Thoracic aorta (tissue), 2 donors: ENCODE measurements at regions not wholly inside any gene's neighbourhood (a gene's known extent, or its start where the extent isn't known, plus 50 kb on each side); places are given as distances from the start of the nearest gene placed in this dataset.

Experiments used
- ATAC-seq: fragments of 150-250 bp; one replicate; pipeline ENCODE4 v1.8.0; 2017; ENCODE audit warnings: low read depth; ENCODE audit not compliant: insufficient number of reproducible peaks, low FRiP score
- DNase-seq: peaks from one replicate; pipeline ENCODE4 v3.0.0-alpha.2; 2020; ENCODE audit warnings: low spot score
- H3K27ac ChIP-seq, 2 donors: fragments of 200-600 bp; sonication (generic); 1 replicate in 1 of 2; 2 replicates in 1 of 2; pipeline ENCODE4 v1.5.1; 2016; ENCODE audit warnings: mild to moderate bottlenecking in 2 of 2, moderate library complexity in 2 of 2
- H3K27me3 ChIP-seq: fragments of 200-600 bp; sonication (generic); replicated peaks from 2 replicates; pipeline ENCODE4 v1.6.0; 2016; ENCODE audit warnings: mild to moderate bottlenecking; ENCODE audit not compliant: insufficient read depth
- H3K36me3 ChIP-seq: fragments of 200-600 bp; sonication (generic); one replicate; pipeline ENCODE4 v1.5.1; 2016
- H3K4me1 ChIP-seq, 2 donors: fragments of 200-600 bp; sonication (generic); 1 replicate in 1 of 2; 2 replicates in 1 of 2; pipeline versions ENCODE4 v1.5.1 to v1.6.0; 2016; ENCODE audit warnings: low read depth in 2 of 2, mild to moderate bottlenecking in 1 of 2; ENCODE audit not compliant: control insufficient read depth in 1 of 2
- H3K4me3 ChIP-seq: fragments of 200-600 bp; sonication (generic); 2 replicates; pipeline ENCODE4 v1.5.1; 2016; ENCODE audit warnings: mild to moderate bottlenecking
- H3K9me3 ChIP-seq: fragments of 200-600 bp; sonication (generic); 2 replicates; pipeline ENCODE4 v1.5.1; 2016
- TF ChIP-seq, protein P1 (sequence below): fragments of 200-600 bp; sonication (generic); IDR thresholded peaks from one replicate; pipeline ENCODE4 v1.5.1; 2019; ENCODE audit warnings: antibody characterized with exemption

DNA sequence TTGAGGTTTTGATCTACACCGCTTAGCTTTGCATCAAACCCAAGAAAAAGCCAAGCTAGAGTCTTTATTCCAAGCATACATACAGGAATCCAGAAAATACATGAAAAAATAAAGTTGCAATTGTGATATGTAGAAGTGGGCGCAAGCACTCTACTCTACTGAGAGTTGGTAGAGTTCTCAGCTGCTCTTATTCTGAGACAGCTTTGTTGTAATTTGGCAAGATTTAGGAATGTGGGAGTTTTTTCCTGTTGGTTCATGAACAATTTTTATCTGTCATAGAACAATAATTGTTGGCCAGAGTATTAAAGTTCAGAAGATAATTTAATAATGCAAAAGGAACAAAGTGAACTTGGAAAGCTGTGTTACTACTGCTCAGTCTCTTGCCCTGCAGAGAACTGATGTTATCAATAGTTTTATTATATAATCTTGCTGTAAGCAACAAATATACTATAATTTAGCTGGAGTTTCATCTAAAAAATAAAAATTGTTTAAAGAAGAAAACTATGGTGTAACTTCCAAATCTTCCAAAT lies 302.0 kb upstream of the RND3 start:
- ATAC-seq: no peak

DNA sequence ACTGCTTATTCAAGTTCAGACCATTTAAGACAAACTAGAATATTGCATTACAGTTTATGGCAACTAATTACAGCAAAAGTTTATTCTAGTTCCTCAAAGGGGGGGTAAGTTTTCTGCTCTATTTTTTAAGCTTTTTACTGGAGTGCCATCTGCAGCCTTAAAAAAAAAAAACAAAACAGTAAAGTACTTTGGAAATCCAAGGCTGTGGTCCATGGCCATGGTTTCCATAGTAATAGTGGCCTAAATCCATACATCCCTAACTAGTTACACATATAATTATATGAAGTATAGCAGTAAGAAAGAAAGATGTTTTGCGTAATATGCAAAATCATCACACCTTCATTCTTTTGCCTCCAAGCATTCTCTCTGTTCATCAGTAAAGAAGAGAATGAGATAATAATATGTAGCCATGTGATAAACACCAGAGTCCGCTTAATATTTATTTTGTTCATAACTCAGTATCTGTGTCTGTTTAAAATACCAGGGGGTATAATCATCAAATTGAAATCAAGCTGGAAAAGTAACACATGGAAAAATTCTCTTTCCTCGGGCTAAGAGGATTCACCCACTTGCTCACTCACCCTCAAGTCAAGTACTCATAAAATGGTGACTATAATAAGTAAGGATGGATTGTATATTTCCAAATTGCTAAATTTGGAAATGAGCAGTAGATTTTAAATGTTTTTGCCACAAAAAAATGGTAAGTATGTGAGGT lies 301.1 kb upstream of the RND3 start:
- no peak overlapping the region for H3K4me3 ChIP-seq
- TF ChIP-seq, protein P1, sequence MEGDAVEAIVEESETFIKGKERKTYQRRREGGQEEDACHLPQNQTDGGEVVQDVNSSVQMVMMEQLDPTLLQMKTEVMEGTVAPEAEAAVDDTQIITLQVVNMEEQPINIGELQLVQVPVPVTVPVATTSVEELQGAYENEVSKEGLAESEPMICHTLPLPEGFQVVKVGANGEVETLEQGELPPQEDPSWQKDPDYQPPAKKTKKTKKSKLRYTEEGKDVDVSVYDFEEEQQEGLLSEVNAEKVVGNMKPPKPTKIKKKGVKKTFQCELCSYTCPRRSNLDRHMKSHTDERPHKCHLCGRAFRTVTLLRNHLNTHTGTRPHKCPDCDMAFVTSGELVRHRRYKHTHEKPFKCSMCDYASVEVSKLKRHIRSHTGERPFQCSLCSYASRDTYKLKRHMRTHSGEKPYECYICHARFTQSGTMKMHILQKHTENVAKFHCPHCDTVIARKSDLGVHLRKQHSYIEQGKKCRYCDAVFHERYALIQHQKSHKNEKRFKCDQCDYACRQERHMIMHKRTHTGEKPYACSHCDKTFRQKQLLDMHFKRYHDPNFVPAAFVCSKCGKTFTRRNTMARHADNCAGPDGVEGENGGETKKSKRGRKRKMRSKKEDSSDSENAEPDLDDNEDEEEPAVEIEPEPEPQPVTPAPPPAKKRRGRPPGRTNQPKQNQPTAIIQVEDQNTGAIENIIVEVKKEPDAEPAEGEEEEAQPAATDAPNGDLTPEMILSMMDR: no peak

More for the DNA sequence above, 302.0 kb upstream of the RND3 start:
- H3K27me3 ChIP-seq: no peaks in the 10 kb centered on the region
- TF ChIP-seq, protein P1: no peak
- peaks cover 7% of the 10 kb centered on the region for H3K9me3 ChIP-seq
- no peak for DNase-seq
- H3K4me3 ChIP-seq: no peak overlapping the region
- no peaks in the 10 kb centered on the region for H3K4me1 ChIP-seq
- H3K36me3 ChIP-seq: no peaks in the 10 kb centered on the region
- no peak overlapping the region for H3K27ac ChIP-seq

DNA sequence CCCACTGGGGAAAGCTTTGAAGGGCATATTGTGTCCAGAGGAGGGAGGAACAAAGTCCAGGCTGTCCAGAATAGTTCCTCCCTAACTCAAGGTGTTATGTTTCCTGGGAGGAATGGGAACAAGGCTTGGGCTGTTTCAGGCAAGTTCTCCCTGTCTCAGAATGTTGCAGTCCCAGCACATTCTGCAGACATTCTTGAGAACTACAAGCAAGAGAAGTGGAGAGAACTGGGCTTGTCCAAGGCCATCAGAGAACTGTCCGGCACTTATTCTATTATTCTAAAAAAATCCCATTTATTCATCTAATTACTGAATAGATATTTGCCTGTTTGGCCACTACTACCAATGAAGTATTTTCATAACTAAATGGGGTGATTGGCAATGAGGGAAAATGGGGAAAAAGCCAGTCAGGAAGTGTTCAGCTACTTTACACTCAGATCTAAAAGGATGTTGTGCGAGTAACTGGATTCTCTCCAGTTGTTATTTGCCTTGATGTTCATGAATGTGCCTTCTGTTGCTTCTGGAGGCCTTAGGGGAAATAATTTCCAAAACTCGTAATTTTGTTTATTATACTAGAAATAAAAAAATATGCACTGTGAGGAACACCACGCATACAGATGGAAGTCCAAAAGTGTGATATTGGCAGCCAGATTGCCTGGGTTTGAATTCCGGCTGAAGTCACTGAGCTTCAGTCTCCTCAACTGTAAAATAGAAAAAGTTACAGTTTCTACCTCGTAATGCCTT lies 300.1 kb upstream of the RND3 start:
- ATAC-seq (no peak), DNase-seq (no peak)
- Histone ChIP-seq H3K4me1 (no peaks in the 10 kb centered on the region), H3K27ac (no peak overlapping the region), H3K4me3 (no peak overlapping the region), H3K36me3 (no peaks in the 10 kb centered on the region), H3K9me3 (peaks cover 7% of the 10 kb centered on the region), H3K27me3 (no peaks in the 10 kb centered on the region)
- TF ChIP-seq, protein P1: no peak

More for the DNA sequence above, 301.1 kb upstream of the RND3 start:
- no peak for ATAC-seq
- Histone ChIP-seq H3K27me3 (no peaks in the 10 kb centered on the region), H3K27ac (no peak overlapping the region), H3K4me1 (no peaks in the 10 kb centered on the region), H3K9me3 (peaks cover 7% of the 10 kb centered on the region), H3K36me3 (no peaks in the 10 kb centered on the region)
- no peak for DNase-seq

DNA sequence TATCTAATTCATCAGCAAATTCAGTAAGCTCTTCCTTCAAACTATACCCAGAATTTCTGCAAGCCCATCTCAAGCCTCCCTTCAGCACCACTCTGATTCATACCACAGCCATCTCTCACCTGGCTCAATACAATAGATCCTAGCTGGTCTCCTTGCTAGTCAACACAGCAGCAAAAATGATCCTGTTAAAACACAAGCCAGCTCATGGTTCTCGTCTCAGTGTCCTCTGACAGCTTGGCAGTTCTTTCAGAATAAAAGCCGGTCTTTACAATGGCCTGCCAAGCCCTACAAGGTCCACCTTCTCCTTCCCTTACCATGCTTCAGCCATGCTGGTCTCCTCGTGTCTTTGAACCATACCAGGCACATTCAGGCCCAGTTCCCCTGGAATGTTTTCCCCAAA lies 296.9 kb upstream of the RND3 start:
- Histone ChIP-seq H3K9me3 (no peaks in the 10 kb centered on the region), H3K4me1 (no peaks in the 10 kb centered on the region), H3K4me3 (no peak overlapping the region), H3K36me3 (no peaks in the 10 kb centered on the region), H3K27ac (no peak overlapping the region), H3K27me3 (no peaks in the 10 kb centered on the region)
- ATAC-seq: no peak
- TF ChIP-seq, protein P1: no peak
- no peak for DNase-seq

DNA sequence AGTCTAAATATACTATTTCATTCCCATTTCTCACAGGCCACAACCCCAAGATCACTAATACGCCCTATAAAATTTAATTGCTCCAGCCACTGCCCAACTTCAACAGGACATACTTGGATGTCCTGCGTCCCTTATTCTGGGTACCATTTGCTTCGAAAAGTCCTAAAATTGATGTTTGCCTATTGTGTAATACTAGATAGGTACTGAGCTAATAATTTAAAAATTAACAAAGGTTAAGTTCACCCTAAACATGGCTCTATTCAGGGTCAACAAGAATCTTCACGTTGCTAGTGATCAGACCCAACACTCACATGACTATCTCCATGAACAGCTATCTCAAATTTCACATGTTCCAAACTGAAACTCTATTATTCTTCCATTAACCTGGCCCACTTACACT lies 296.4 kb upstream of the RND3 start:
- TF ChIP-seq, protein P1: no peak
- no peaks in the 10 kb centered on the region for H3K4me1 ChIP-seq
- H3K36me3 ChIP-seq: no peaks in the 10 kb centered on the region
- no peak overlapping the region for H3K27ac ChIP-seq
- no peaks in the 10 kb centered on the region for H3K27me3 ChIP-seq
- ATAC-seq: no peak
- no peak for DNase-seq
- no peaks in the 10 kb centered on the region for H3K9me3 ChIP-seq
- no peak overlapping the region for H3K4me3 ChIP-seq
